NT2/D1 (cell line): ENCODE measurements at regions not wholly inside any gene's neighbourhood (a gene's known extent, or its start where the extent isn't known, plus 50 kb on each side); places are given as distances from the start of the nearest gene placed in this dataset.

Experiments
- SUZ12 ChIP-seq: IDR thresholded peaks from 2 replicates; pipeline ENCODE4 v1.6.1; 2011; ENCODE audit not compliant: insufficient read length, insufficient read depth; ENCODE audit errors: extremely low read depth
- YY1 ChIP-seq: IDR thresholded peaks from 2 replicates; pipeline ENCODE4 v1.6.1; 2011; ENCODE audit not compliant: insufficient read length, insufficient read depth
- ZNF274 ChIP-seq: IDR thresholded peaks from 2 replicates; pipeline ENCODE4 v1.6.1; 2011; ENCODE audit warnings: mild to moderate bottlenecking, low read depth, low read length

DNA sequence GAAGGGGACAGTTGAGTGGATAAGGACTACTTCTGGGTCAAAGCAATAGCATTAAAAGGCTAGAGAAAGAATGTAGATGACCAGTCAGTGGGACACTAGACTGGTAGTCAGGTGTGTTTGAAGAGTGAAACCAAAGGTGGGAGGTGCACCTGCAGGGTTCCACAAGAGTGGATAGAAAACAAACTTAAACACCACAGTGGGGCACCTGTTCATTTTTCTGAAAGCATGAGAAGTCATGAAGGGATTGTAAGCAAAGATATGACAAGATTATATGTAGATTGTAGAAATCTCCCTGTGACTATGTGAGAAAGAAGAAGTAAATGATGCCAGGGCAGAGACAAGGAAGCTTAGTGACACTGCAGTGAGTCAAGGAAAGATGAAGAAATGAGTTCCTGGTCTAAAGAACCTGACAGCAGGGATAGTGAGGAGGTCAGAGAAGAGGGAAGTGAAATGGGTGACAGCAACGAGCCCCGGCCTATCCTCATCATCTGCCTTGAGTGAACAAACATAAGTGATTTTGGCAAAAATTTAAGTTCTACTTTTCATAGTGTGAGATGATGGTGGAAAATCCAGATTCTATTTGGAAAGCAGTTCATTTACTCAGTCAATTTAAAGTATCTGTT is 296.9 kb downstream of the TLE4 start:
- TF ChIP-seq ZNF274 (no peak), YY1 (no peak), SUZ12 (no peak)
